ENCODE measurements at regions not wholly inside any gene's neighbourhood (a gene's known extent, or its start where the extent isn't known, plus 50 kb on each side); places are given as distances from the start of the nearest gene placed in this dataset.
A peak's percentile ranks its signal among the peaks of the same experiment; 100 is the strongest.

DNA sequence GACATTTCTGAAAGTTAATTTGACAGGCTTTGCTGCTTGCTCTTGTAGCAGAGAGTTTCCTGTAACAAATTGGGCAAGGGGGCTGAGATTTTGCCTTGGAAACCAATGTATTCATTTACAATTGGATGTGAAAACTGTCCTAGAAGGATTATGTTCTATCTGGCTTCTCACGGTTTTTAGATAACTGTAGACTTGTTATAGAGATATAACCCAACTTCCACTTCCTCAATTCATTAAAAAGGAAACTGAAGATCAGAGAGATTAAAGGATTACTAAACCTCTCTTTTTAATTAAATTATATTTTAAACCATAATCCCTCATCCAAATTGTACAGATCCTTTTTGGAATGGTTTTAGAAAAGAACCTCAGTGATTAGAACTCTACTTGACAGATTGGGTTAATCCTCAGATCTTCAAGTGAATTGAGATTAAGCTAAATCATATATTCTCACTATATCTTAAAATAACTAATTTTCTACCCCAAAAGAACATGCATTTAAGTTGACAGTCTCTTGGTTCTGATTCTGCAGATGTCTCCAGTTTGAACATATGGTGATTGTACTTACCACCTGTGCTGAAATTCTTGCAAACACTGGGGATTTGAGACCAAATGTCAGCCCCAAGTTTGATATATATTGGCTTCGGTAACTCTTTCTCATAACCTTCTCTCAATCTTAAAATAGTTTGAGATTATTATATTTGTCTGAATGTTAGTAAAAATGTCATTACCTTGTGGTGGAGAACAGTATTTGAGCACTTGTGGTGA is 130.1 kb upstream of the C9orf72 start:
- H3K9me3 ChIP-seq: peaks cover 0 to 5% (median 0%) of the 10 kb centered on the region in 12 donors
- TF ChIP-seq, protein P1, sequence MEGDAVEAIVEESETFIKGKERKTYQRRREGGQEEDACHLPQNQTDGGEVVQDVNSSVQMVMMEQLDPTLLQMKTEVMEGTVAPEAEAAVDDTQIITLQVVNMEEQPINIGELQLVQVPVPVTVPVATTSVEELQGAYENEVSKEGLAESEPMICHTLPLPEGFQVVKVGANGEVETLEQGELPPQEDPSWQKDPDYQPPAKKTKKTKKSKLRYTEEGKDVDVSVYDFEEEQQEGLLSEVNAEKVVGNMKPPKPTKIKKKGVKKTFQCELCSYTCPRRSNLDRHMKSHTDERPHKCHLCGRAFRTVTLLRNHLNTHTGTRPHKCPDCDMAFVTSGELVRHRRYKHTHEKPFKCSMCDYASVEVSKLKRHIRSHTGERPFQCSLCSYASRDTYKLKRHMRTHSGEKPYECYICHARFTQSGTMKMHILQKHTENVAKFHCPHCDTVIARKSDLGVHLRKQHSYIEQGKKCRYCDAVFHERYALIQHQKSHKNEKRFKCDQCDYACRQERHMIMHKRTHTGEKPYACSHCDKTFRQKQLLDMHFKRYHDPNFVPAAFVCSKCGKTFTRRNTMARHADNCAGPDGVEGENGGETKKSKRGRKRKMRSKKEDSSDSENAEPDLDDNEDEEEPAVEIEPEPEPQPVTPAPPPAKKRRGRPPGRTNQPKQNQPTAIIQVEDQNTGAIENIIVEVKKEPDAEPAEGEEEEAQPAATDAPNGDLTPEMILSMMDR (IDR thresholded peaks at IDR 0.05): no peak
- TF ChIP-seq POLR2A (IDR thresholded peaks at IDR 0.05): no peak
- no peak overlapping the region for H3K4me3 ChIP-seq
- intact Hi-C loops (cut with DNase I): no loop called here
- peak overlapping the region in 1 of 12 donors; percentile 88 for H3K27ac ChIP-seq
- ATAC-seq (no peak), DNase-seq (no peak)
- H3K27me3 ChIP-seq: no peaks in the 10 kb centered on the region
- peaks cover 0 to 30% (median 0%) of the 10 kb centered on the region in 12 donors for H3K4me1 ChIP-seq
- H3K36me3 ChIP-seq: no peaks in the 10 kb centered on the region
- WGBS, 4 donors: 43 to 51% (median 49%) methylated on average over 2 of the region's 2 CpGs

DNA sequence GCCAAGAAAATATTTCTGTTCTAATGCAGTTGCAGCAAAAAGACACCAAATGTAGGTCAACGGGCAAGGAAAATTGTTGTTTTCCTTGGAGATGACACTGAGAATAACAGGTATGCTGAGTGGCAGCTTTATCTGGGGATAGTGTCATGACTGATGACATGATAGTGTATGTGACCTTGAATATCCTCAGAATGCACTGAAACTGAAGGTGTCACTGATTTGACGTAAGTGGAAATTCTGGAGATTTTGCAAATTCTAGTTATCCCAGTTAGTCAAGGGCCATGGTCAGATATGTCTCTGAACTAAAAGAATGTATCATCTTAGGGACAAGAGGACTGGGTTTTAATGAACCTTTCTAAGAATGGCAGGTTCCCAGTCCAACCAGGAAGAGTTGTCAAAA is 138.0 kb upstream of the C9orf72 start:
- H3K9me3 ChIP-seq: peaks cover 0 to 18% (median 0%) of the 10 kb centered on the region in 12 donors
- no peaks in the 10 kb centered on the region for H3K4me1 ChIP-seq
- TF ChIP-seq POLR2A (IDR thresholded peaks at IDR 0.05): no peak
- TF ChIP-seq, protein P1 (IDR thresholded peaks at IDR 0.05): no peak
- 81 to 93% (median 88%) methylated on average over 2 of the region's 2 CpGs for WGBS, 4 donors
- no peaks in the 10 kb centered on the region for H3K36me3 ChIP-seq
- ATAC-seq (no peak), DNase-seq (no peak)
- peaks cover 0 to 2% (median 0%) of the 10 kb centered on the region in 9 donors for H3K27me3 ChIP-seq
- intact Hi-C loops (cut with DNase I): no loop called here
- H3K27ac ChIP-seq: no peak overlapping the region
- H3K4me3 ChIP-seq: no peak overlapping the region

DNA sequence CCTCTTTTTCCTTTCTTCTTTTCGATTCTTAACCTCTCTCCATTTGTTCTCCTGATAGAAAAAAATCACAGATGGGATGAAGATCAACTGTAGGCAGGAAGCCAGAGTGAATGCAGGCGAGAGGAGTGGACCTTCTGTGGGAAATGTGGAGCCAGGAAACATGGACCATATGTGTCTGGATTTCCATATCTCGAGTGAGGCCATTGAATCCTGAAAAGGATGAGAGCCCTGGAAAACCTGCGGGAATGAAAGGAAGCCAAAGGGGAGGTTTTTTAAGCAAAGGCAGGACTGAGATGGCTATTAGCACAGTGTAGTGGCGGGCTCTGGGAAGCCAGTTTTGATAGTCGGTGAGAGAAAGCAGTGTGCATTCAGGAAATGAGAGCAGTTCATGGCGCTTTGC is 139.5 kb upstream of the C9orf72 start:
- Histone ChIP-seq H3K4me1 (no peaks in the 10 kb centered on the region), H3K27me3 (peaks cover 0 to 7% (median 0%) of the 10 kb centered on the region in 9 donors), H3K4me3 (no peak overlapping the region), H3K27ac (no peak overlapping the region), H3K36me3 (no peaks in the 10 kb centered on the region), H3K9me3 (peaks cover 0 to 18% (median 0%) of the 10 kb centered on the region in 12 donors)
- WGBS, 4 donors: 22 to 28% (median 25%) methylated on average over 7 of the region's 7 CpGs
- no peak for DNase-seq
- TF ChIP-seq, protein P1 (IDR thresholded peaks at IDR 0.05): no peak
- no peak for TF ChIP-seq POLR2A (IDR thresholded peaks at IDR 0.05)
- ATAC-seq: no peak
- intact Hi-C loops (cut with DNase I): no loop called here

DNA sequence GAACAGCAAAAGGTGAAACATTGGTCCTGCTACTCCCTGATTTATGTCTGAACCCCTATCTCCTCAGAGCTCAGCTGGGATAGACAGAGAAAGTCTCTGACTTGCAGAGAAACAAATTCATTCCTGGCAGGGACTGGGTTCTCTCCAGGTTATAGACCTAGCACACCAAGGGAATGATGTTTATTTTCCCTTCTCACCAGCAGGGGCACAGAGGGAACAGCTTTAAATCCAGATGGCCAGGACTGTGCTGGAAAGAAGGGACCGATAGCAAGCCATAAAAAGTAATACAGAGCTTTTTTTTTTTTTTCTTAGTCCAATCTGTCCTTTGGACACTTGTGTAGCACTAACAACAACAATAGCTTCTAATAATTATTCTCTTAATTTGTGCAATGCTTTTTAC is 141.1 kb upstream of the C9orf72 start:
- Histone ChIP-seq H3K9me3 (peaks cover 0 to 3% (median 0%) of the 10 kb centered on the region in 12 donors), H3K27me3 (peaks cover 0 to 14% (median 0%) of the 10 kb centered on the region in 9 donors), H3K4me3 (no peak overlapping the region), H3K36me3 (no peaks in the 10 kb centered on the region), H3K27ac (no peak overlapping the region), H3K4me1 (no peaks in the 10 kb centered on the region)
- intact Hi-C loops (cut with DNase I): no loop called here
- ATAC-seq (no peak), DNase-seq (no peak)
- 63 to 79% (median 70%) methylated on average over 1 of the region's 1 CpG for WGBS, 4 donors
- no peak for TF ChIP-seq POLR2A (IDR thresholded peaks at IDR 0.05)
- TF ChIP-seq, protein P1 (IDR thresholded peaks at IDR 0.05): no peak
